GM23338 (cell line): ENCODE measurements at regions not wholly inside any gene's neighbourhood (a gene's known extent, or its start where the extent isn't known, plus 50 kb on each side); places are given as distances from the start of the nearest gene placed in this dataset.

Experiments
- ATAC-seq: fragments of 200-7000 bp; cut with Tn5 transposase; 3 replicates; pipeline ENCODE4 v1.9.1; 2020
- DNase-seq: peaks from one replicate; pipeline ENCODE4 v3.0.0-alpha.2; 2015; ENCODE audit warnings: low spot score
- H2AFZ ChIP-seq: fragments of 200-600 bp; sonication (generic); 2 replicates; pipeline ENCODE4 v1.8.0; 2016; ENCODE audit warnings: antibody characterized with exemption, mild to moderate bottlenecking, moderate library complexity
- H3F3A ChIP-seq: fragments of 200-600 bp; sonication (generic); replicated peaks from 2 replicates; pipeline ENCODE4 v1.8.0; 2017; ENCODE audit warnings: antibody characterized with exemption, mixed run types, low read depth
- H3K27ac ChIP-seq: fragments of 200-600 bp; sonication (generic); 2 replicates; pipeline ENCODE4 v1.6.1; 2016; ENCODE audit warnings: low read depth
- H3K27me3 ChIP-seq: fragments of 200-600 bp; sonication (generic); 2 replicates; pipeline ENCODE4 v1.8.0; 2016; ENCODE audit warnings: mild to moderate bottlenecking, mixed run types, moderate library complexity; ENCODE audit not compliant: insufficient read depth
- H3K36me3 ChIP-seq: fragments of 200-600 bp; sonication (generic); 2 replicates; pipeline ENCODE4 v1.8.0; 2016; ENCODE audit warnings: mild to moderate bottlenecking; ENCODE audit not compliant: insufficient read depth
- H3K4me1 ChIP-seq: fragments of 200-600 bp; sonication (generic); 2 replicates; pipeline ENCODE4 v1.8.0; 2016; ENCODE audit warnings: mild to moderate bottlenecking, moderate library complexity; ENCODE audit not compliant: insufficient read depth
- H3K4me2 ChIP-seq: fragments of 200-600 bp; sonication (generic); 2 replicates; pipeline ENCODE4 v1.7.1; 2017; ENCODE audit warnings: mixed run types
- H3K4me3 ChIP-seq: fragments of 200-600 bp; sonication (generic); 2 replicates; pipeline ENCODE4 v1.6.1; 2016; ENCODE audit warnings: mixed run types
- H3K79me2 ChIP-seq: fragments of 200-600 bp; sonication (generic); replicated peaks from 2 replicates; pipeline ENCODE4 v1.8.0; 2017; ENCODE audit warnings: mild to moderate bottlenecking; ENCODE audit not compliant: insufficient read depth
- H3K9me2 ChIP-seq: fragments of 200-600 bp; sonication (generic); 2 replicates; pipeline ENCODE4 v1.8.0; 2017; ENCODE audit not compliant: insufficient read depth
- H4K20me1 ChIP-seq: fragments of 200-600 bp; sonication (generic); replicated peaks from 2 replicates; pipeline ENCODE4 v1.8.0; 2017; ENCODE audit warnings: mild to moderate bottlenecking; ENCODE audit not compliant: insufficient read depth
- H3K27ac Mint-ChIP-seq: 2 replicates; pipeline ENCODE4 v1.8.0; 2020; ENCODE audit warnings: inconsistent platforms, mild to moderate bottlenecking, moderate library complexity, mixed read lengths
- H3K27me3 Mint-ChIP-seq: 3 replicates; pipeline ENCODE4 v1.8.0; 2022; ENCODE audit warnings: low read depth, mild to moderate bottlenecking, moderate library complexity, mixed read lengths, inconsistent platforms; ENCODE audit not compliant: insufficient read depth, poor library complexity
- H3K36me3 Mint-ChIP-seq: 3 replicates; pipeline ENCODE4 v1.8.0; 2021; ENCODE audit warnings: low read depth, mild to moderate bottlenecking, inconsistent platforms, moderate library complexity, mixed read lengths
- H3K4me1 Mint-ChIP-seq: 3 replicates; pipeline ENCODE4 v1.8.0; 2020; ENCODE audit warnings: mild to moderate bottlenecking, inconsistent platforms, mixed read lengths
- H3K4me3 Mint-ChIP-seq: 3 replicates; pipeline ENCODE4 v1.8.0; 2021; ENCODE audit warnings: moderate library complexity, mild to moderate bottlenecking, inconsistent platforms, mixed read lengths
- H3K9me3 Mint-ChIP-seq: 3 replicates; pipeline ENCODE4 v1.8.0; 2020; ENCODE audit warnings: moderate library complexity, mild to moderate bottlenecking, inconsistent platforms, mixed read lengths
- CREB1 ChIP-seq: fragments of 250-450 bp; sonication (Bioruptor Pico); IDR thresholded peaks from 2 replicates; pipeline ENCODE4 v1.5.0; 2020; ENCODE audit warnings: low read depth, mild to moderate bottlenecking, moderate library complexity
- CTCF ChIP-seq, 2 experiments: fragments of 200-600 bp in 1 of 2; sonication (generic) in 1 of 2; conservative IDR thresholded peaks; 2 replicates each; pipeline versions ENCODE4 v1.5.1 to v1.6.1; 2016 to 2017; ENCODE audit warnings: antibody characterized with exemption in 2 of 2, low read depth in 2 of 2, mild to moderate bottlenecking in 2 of 2, moderate library complexity in 1 of 2
- EZH2 ChIP-seq: fragments of 200-600 bp; sonication (generic); IDR thresholded peaks from one replicate; pipeline ENCODE4 v1.8.0; 2017; ENCODE audit warnings: antibody characterized with exemption, mild to moderate bottlenecking, low read depth; ENCODE audit not compliant: unreplicated experiment
- EZH2phosphoT487 ChIP-seq: fragments of 200-600 bp; sonication (generic); IDR thresholded peaks from one replicate; pipeline ENCODE4 v1.8.1; 2018; ENCODE audit warnings: antibody characterized with exemption; ENCODE audit not compliant: unreplicated experiment
- JUNB ChIP-seq: IDR thresholded peaks from one replicate; pipeline ENCODE4 v1.6.1; 2016; ENCODE audit warnings: antibody characterized with exemption; ENCODE audit not compliant: unreplicated experiment
- NANOG ChIP-seq: IDR thresholded peaks from 2 replicates; pipeline ENCODE4 v1.6.1; 2016; ENCODE audit warnings: antibody characterized with exemption, borderline replicate concordance
- POLR2AphosphoS5 ChIP-seq: IDR thresholded peaks from 2 replicates; pipeline ENCODE4 v1.6.1; 2016; ENCODE audit warnings: antibody characterized with exemption, low read depth
- STAT1 ChIP-seq: IDR thresholded peaks from one replicate; pipeline ENCODE4 v1.6.1; 2016; ENCODE audit warnings: antibody characterized with exemption; ENCODE audit not compliant: unreplicated experiment
- ZNF114 ChIP-seq: fragments of 250-450 bp; sonication (Bioruptor Pico); IDR thresholded peaks from 2 replicates; pipeline ENCODE4 v1.5.0; 2020; ENCODE audit warnings: mild to moderate bottlenecking, moderate library complexity
- ZNF331 ChIP-seq: fragments of 250-450 bp; sonication (Bioruptor Pico); IDR thresholded peaks from 2 replicates; pipeline ENCODE4 v1.5.0; 2020; ENCODE audit warnings: low read depth, mild to moderate bottlenecking, moderate library complexity
- TF ChIP-seq, protein P1 (sequence below): IDR thresholded peaks from 2 replicates; pipeline ENCODE4 v1.6.1; 2016; ENCODE audit warnings: antibody characterized with exemption
- TF ChIP-seq, protein P2 (sequence below): fragments of 250-450 bp; sonication (Bioruptor Pico); IDR thresholded peaks from 2 replicates; pipeline ENCODE4 v1.5.0; 2020; ENCODE audit warnings: mild to moderate bottlenecking, moderate library complexity
- TF ChIP-seq, protein P3 (sequence below): IDR thresholded peaks from one replicate; pipeline ENCODE4 v1.6.1; 2018; ENCODE audit warnings: antibody characterized with exemption; ENCODE audit not compliant: unreplicated experiment

GRCh38 chr11:33452836-33453624, 195.8 kb downstream of the HIPK3 start:
- H2AFZ ChIP-seq: no peak overlapping the region
- H3K27ac Mint-ChIP-seq: no peak overlapping the region
- no peaks in the 10 kb centered on the region for H3K79me2 ChIP-seq
- H3K4me1 ChIP-seq: no peaks in the 10 kb centered on the region
- H3K36me3 ChIP-seq: no peaks in the 10 kb centered on the region
- H3K4me1 Mint-ChIP-seq: no peaks in the 10 kb centered on the region
- H3K9me3 Mint-ChIP-seq: no peaks in the 10 kb centered on the region
- no peaks in the 10 kb centered on the region for H3F3A ChIP-seq
- H3K27me3 Mint-ChIP-seq: peaks cover 2% of the 10 kb centered on the region
- DNase-seq (no peak), ATAC-seq (no peak)
- TF ChIP-seq ZNF331 (CRISPR knock-in tag) (no peak), EZH2phosphoT487 (no peak), CREB1 (CRISPR knock-in tag) (no peak), POLR2AphosphoS5 (no peak), STAT1 (no peak), EZH2 (no peak), NANOG (no peak), CTCF (conservative IDR thresholded peaks at IDR 0.05; ENCODE audit: low read depth in 2 of 2) (no peak), JUNB (no peak), ZNF114 (CRISPR knock-in tag) (no peak)
- TF ChIP-seq, protein P1, sequence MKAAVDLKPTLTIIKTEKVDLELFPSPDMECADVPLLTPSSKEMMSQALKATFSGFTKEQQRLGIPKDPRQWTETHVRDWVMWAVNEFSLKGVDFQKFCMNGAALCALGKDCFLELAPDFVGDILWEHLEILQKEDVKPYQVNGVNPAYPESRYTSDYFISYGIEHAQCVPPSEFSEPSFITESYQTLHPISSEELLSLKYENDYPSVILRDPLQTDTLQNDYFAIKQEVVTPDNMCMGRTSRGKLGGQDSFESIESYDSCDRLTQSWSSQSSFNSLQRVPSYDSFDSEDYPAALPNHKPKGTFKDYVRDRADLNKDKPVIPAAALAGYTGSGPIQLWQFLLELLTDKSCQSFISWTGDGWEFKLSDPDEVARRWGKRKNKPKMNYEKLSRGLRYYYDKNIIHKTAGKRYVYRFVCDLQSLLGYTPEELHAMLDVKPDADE: no peak
- TF ChIP-seq, protein P2, sequence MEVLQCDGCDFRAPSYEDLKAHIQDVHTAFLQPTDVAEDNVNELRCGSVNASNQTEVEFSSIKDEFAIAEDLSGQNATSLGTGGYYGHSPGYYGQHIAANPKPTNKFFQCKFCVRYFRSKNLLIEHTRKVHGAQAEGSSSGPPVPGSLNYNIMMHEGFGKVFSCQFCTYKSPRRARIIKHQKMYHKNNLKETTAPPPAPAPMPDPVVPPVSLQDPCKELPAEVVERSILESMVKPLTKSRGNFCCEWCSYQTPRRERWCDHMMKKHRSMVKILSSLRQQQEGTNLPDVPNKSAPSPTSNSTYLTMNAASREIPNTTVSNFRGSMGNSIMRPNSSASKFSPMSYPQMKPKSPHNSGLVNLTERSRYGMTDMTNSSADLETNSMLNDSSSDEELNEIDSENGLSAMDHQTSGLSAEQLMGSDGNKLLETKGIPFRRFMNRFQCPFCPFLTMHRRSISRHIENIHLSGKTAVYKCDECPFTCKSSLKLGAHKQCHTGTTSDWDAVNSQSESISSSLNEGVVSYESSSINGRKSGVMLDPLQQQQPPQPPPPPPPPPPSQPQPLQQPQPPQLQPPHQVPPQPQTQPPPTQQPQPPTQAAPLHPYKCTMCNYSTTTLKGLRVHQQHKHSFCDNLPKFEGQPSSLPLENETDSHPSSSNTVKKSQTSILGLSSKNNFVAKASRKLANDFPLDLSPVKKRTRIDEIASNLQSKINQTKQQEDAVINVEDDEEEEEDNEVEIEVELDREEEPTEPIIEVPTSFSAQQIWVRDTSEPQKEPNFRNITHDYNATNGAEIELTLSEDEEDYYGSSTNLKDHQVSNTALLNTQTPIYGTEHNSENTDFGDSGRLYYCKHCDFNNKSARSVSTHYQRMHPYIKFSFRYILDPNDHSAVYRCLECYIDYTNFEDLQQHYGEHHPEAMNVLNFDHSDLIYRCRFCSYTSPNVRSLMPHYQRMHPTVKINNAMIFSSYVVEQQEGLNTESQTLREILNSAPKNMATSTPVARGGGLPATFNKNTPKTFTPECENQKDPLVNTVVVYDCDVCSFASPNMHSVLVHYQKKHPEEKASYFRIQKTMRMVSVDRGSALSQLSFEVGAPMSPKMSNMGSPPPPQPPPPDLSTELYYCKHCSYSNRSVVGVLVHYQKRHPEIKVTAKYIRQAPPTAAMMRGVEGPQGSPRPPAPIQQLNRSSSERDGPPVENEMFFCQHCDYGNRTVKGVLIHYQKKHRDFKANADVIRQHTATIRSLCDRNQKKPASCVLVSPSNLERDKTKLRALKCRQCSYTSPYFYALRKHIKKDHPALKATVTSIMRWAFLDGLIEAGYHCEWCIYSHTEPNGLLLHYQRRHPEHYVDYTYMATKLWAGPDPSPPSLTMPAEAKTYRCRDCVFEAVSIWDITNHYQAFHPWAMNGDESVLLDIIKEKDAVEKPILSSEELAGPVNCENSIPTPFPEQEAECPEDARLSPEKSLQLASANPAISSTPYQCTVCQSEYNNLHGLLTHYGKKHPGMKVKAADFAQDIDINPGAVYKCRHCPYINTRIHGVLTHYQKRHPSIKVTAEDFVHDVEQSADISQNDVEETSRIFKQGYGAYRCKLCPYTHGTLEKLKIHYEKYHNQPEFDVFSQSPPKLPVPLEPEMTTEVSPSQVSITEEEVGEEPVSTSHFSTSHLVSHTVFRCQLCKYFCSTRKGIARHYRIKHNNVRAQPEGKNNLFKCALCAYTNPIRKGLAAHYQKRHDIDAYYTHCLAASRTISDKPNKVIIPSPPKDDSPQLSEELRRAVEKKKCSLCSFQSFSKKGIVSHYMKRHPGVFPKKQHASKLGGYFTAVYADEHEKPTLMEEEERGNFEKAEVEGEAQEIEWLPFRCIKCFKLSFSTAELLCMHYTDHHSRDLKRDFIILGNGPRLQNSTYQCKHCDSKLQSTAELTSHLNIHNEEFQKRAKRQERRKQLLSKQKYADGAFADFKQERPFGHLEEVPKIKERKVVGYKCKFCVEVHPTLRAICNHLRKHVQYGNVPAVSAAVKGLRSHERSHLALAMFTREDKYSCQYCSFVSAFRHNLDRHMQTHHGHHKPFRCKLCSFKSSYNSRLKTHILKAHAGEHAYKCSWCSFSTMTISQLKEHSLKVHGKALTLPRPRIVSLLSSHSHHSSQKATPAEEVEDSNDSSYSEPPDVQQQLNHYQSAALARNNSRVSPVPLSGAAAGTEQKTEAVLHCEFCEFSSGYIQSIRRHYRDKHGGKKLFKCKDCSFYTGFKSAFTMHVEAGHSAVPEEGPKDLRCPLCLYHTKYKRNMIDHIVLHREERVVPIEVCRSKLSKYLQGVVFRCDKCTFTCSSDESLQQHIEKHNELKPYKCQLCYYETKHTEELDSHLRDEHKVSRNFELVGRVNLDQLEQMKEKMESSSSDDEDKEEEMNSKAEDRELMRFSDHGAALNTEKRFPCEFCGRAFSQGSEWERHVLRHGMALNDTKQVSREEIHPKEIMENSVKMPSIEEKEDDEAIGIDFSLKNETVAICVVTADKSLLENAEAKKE (CRISPR knock-in tag): no peak
- TF ChIP-seq, protein P3, sequence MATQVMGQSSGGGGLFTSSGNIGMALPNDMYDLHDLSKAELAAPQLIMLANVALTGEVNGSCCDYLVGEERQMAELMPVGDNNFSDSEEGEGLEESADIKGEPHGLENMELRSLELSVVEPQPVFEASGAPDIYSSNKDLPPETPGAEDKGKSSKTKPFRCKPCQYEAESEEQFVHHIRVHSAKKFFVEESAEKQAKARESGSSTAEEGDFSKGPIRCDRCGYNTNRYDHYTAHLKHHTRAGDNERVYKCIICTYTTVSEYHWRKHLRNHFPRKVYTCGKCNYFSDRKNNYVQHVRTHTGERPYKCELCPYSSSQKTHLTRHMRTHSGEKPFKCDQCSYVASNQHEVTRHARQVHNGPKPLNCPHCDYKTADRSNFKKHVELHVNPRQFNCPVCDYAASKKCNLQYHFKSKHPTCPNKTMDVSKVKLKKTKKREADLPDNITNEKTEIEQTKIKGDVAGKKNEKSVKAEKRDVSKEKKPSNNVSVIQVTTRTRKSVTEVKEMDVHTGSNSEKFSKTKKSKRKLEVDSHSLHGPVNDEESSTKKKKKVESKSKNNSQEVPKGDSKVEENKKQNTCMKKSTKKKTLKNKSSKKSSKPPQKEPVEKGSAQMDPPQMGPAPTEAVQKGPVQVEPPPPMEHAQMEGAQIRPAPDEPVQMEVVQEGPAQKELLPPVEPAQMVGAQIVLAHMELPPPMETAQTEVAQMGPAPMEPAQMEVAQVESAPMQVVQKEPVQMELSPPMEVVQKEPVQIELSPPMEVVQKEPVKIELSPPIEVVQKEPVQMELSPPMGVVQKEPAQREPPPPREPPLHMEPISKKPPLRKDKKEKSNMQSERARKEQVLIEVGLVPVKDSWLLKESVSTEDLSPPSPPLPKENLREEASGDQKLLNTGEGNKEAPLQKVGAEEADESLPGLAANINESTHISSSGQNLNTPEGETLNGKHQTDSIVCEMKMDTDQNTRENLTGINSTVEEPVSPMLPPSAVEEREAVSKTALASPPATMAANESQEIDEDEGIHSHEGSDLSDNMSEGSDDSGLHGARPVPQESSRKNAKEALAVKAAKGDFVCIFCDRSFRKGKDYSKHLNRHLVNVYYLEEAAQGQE: no peak
- H3K36me3 Mint-ChIP-seq: no peaks in the 10 kb centered on the region
- H4K20me1 ChIP-seq: no peaks in the 10 kb centered on the region; the same call in 1 of the 2 replicates
- H3K27me3 ChIP-seq: no peaks in the 10 kb centered on the region
- no peak overlapping the region for H3K4me2 ChIP-seq
- H3K9me2 ChIP-seq: no peaks in the 10 kb centered on the region
- no peak overlapping the region for H3K27ac ChIP-seq
- no peak overlapping the region for H3K4me3 ChIP-seq
- H3K4me3 Mint-ChIP-seq: no peak overlapping the region
